ENCODE measurements at regions not wholly inside any gene's neighbourhood (a gene's known extent, or its start where the extent isn't known, plus 50 kb on each side); places are given as distances from the start of the nearest gene placed in this dataset.

GRCh38 chr11:82676483-82677094 is 57.1 kb downstream of the FAM181B start:
- DNase-seq (ENCODE audit: low read depth) = no peak

GRCh38 chr11:82675838-82676237 is 57.8 kb downstream of the FAM181B start:
- no peak for DNase-seq (ENCODE audit: low read depth)

DNA sequence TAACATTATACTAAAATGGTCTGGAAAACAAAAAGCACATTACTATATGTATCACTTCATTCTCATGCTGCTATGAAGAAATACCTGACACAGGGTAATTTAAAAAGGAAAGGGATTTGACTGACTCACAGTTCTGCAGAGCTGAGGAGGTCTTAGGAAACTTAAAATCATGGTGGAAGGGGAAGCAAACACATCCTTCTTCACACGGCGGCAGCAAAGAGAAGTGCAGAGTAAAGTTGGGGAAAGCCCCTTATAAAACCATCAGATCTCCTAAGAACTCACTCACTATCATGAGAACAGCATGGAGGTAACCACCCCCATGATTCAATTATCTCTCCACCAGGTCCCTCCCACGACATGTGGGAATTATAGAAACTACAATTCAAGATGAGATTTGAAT is 60.0 kb downstream of the FAM181B start:
- no peak for DNase-seq (ENCODE audit: low read depth)

DNA sequence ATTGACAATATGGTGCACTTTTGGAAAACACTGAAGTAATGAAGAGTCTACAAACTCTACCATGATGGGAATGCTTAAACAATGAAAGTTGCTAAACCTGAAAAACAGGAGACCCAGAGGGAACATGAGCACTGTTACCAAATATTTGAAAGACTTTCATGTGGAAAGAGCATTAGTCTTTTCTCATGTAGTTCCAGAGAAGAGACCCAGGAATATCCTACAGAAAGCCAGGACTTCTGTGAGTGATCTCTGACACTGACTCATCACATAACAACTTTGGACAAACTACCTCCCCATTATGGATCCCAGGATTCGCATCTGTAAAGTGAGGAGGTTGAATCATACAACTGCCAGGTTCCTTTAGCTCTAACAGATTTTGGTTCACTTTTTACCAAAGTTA is 62.2 kb downstream of the FAM181B start:
- no peak for DNase-seq (ENCODE audit: low read depth)

DNA sequence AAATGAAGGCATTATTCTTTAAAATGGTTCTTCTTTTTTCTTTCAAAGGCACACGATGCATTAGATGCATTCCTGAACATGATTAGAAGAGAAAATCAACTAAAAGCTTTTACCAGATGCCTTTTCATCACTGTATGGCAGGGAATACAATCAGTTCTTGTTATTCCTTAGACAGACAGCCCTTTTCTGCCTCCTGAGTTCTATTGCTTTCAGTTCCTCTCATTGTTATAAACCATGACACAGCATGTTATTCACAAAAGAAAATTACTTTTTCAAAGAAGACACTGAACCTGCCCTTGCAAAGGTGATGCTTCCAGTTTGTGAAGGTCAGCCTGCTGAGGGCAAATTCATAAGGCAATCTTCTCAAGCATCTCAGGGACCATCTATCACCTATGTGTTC is 70.1 kb downstream of the FAM181B start:
- no peak for DNase-seq (ENCODE audit: low read depth)

- DNase-seq (ENCODE audit: low read depth) = no peak
Observed at GRCh38 chr11:82653752-82654151, 79.9 kb downstream of the FAM181B start.

- DNase-seq (ENCODE audit: low read depth) = no peak
Observed at GRCh38 chr11:82639251-82639650, 94.4 kb downstream of the FAM181B start.

DNA sequence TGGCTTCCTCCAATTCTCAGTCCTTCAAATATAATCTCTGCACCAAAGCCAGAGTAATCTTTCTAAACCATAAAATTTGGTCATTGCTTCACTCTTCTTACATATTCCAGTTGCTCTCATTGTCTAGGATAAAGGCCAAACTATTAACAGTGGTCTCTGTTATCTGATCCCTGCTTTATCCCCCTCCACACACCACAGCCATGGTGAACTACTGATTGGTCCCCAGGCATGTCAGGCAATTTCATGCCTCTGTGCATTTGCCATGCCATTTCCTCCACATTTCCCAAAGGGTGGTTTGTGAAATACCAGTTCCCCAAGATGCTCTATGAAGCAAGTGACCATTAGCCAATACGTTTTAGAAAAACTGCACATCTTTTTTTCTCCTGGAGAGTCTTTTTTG is 97.0 kb downstream of the FAM181B start:
- no peak for DNase-seq (ENCODE audit: low read depth)

DNA sequence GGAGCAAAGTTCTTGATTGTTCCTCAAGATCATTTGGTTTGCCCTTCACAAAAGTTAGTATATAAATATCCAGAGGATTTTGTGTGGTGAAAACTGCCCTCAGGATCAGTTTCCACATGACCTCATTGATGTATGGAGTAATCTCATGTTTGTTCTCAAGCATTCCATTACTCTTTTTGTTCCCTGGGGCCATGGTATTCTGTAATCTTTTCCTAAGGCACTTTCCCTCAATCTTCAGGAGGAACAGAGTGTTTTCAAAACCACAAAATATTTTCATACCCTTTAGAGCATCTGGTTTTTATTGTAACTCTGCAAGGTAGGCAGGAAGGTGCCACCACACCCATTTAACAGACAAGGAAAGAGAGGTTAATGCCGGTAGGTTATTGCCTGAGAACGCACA is 99.6 kb downstream of the FAM181B start:
- DNase-seq (ENCODE audit: low read depth) = no peak

DNA sequence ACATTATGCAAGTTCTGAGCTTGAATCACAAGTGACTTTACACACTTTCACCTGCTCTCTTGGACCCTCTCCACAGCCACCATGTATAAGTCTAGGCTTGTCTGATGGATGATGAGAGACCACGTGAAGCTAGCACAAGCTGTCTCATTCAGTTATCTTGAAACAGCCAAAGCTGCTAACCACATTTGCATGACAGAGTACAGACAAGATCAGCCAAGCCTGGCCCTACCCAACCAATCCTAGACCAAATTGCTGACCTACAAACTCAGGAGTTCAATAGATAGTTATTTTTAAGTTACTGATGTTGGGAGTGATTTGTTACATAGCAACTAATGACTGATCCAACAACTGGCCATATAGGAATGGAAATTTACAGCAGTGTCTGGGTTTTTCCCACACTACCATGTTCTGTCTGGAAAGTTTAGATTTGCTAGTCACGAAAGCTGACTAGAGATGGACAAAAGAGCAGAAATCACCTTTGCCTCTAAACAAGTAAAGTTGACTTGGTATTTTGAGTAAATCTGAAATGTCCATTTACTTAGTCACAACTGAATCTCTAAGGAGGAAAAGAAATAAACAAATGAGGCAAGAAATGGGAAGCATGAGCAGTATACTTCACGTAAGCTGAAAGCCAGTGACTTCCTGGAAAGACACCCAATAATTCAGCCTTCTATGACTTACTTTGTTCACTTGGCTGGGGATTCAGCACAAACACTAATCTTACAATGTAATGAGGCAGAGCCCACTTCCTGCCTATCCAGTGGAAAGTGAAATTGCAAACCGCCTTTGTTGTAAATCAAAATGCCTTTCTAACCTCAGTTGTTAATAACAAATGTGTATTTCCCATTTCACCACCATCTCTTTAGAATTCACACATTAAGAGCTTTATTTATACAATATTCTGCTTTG is 101.7 kb downstream of the FAM181B start:
- DNase-seq (ENCODE audit: low read depth) = no peak

GRCh38 chr11:82610671-82611070 is 123.0 kb downstream of the FAM181B start:
- no peak for DNase-seq (ENCODE audit: low read depth)

DNA sequence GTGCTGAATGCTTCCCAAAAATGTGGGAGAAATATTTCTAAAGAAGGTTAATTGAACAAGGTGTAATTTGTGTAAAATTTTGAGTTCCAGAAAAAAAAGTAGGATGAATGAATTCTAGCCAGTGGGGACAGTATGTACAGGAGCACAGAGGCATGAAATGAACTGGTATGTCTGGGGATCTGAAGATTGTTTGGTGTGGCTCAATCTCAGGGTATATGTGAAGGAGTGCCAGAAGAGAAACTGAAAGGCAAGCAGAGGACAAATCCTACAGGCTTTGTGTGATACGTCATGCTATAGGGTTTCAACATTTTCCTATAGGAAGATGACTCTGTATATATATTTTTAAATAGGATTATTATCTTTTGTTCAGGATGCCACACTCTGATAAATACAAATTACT is 126.9 kb downstream of the FAM181B start:
- no peak for DNase-seq (ENCODE audit: low read depth)

- no peak for DNase-seq (ENCODE audit: low read depth)
Observed at GRCh38 chr11:82601711-82602110, 132.0 kb downstream of the FAM181B start.

GRCh38 chr11:82599836-82600235 is 133.8 kb downstream of the FAM181B start:
- no peak for DNase-seq (ENCODE audit: low read depth)

- no peak for DNase-seq (ENCODE audit: low read depth)
Observed at GRCh38 chr11:82586581-82586980, 147.1 kb downstream of the FAM181B start.

- no peak for DNase-seq (ENCODE audit: low read depth)
Observed at GRCh38 chr11:82577246-82577645, 156.4 kb downstream of the FAM181B start.

GRCh38 chr11:82560836-82561235 is 172.8 kb downstream of the FAM181B start:
- no peak for DNase-seq (ENCODE audit: low read depth)

- no peak for DNase-seq (ENCODE audit: low read depth)
Observed at GRCh38 chr11:82559609-82560008, 174.1 kb downstream of the FAM181B start.

DNA sequence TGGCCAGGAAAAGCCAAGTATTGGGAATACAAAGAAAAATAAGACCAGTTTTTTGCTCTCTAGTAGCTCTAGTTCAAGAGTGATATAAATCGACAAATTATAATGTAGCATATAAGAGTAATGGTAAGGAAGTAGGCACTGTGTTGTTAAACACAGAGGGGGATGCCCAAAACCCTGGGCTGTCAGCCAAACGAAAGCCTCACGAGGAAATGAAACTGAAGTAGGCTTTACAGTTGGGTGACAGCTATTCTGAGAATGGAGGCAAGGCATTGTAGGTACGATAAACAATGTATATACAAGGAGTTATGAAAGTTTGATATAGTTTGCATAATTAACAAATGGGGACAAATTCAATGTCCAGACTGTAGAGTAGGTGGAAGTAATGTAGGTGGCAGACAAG is 176.4 kb downstream of the FAM181B start:
- DNase-seq (ENCODE audit: low read depth) = no peak

DNA sequence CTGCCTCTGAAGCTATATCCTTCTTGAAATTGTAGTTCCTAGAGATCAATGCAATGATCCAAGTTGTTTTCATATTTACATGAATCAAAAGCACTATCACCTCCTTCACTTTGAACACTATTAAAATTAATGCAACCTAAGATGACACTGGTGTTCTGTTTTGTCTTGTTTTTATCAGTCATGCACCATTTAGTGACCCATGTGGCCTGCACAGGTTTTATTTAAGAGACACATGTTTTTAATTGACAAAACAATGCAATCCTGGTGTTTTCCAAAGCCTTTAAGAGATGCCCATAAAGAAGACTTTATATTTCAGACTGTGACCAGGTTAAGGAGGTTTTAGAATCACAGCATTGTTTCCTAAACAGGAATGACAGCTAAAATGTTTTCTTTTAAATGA is 177.5 kb downstream of the FAM181B start:
- no peak for DNase-seq (ENCODE audit: low read depth)

DNA sequence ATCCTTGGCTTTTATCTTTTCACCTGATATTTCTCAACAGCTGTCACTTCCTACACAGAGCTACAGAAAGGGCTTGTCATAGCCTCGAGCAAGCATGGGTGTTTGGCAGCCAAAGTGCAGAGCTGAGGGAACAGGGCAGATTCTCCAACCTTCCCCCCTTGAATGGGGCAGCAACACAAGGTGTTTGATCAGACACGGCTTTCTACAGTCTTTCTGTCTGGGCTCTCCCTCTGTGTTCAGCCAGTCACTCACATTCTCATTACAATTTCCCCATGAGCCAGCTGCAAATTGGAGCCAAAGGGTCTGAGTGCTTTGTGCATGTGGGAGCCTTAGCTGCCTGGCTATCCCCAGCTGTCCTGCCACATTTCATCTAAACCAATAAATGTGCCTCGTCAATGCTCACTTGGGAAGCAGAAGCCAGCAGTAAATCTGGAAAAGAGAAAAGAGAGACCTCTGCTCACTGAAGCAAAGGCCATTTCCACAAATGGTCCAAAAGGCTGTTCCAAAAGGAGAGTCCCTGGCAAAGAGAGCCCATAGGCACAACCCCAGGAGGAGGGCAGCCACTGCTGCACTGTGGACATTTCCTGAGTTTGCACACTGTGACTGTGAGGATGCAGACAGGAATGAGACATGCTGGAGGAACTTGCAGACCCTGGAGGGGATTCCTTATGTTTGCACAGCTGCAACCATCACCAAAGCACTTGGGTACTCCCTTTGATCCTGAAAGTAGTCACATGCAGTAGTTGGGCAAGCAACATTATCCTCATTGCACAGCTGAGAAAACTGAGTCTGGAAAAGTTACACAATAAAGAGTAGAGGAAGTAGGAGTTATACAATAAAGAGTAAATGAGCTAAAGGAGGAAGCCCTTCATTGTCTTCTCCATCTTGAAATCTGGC is 186.8 kb downstream of the FAM181B start:
- no peak for DNase-seq (ENCODE audit: low read depth)

DNA sequence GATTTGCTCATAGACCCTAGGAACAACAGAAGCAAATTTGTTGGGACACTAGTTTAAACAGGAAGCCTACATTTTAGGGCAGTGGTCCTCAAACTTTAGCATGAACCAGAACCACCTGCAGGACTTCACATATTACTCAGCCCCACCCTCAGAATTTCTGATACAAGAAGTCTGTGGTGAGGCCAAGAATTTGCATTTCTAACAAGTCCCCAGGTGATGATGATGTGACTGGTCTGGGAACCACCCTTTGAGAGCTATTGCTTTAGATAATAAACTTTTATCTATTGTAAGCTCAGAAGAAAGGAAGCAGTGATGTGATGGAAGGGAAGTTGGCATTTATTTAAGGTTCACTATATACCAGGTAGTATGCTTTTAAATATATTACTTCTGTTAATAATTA is 194.0 kb downstream of the FAM181B start:
- DNase-seq (ENCODE audit: low read depth) = no peak

DNA sequence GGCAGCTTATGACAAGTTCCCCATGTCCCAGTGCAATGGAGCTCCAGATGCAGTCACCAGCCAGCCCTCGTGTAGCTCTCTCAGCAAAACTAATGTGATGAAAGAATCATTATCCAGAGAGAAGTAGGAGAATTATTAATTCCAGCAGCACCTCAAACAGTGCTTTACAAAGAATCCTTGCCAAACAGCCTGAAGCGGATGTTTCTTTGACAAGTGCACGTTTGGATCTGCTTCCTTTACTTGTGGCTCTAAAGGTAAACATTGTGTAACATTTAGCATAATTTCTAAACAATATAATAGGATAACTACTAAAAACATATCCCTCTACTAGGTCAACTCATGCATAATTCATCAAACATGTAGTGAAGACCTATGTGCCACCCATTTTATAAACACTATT is 197.0 kb downstream of the FAM181B start:
- no peak for DNase-seq (ENCODE audit: low read depth)
